NCI-H1930 (cell line): ENCODE measurements at regions not wholly inside any gene's neighbourhood (a gene's known extent, or its start where the extent isn't known, plus 50 kb on each side); places are given as distances from the start of the nearest gene placed in this dataset.

ENCODE experiments used
- DNase-seq, 2 experiments: peaks; one replicate each; lab custom pipeline; 2025; lab: John Stamatoyannopoulos, UW

DNA sequence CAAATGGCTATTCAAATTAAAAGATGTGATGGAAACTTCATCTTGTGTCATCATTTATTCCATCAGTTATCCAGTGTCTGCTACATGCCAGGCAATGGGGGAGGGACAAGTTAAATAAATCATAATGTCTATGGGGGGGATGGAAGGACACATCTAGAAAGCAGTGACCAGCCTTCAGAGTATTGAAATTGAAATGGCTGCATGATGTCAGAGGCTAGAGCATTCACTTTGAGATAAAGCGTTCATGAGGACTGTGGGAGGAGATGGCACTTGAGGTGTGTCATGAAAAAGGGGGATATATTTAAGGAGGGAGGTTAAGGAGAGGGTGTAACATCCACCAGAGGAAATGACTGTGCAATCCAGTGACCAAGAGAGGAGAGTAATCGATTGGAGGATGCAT is 50.6 kb downstream of the SLIT2 start:
- DNase-seq: no peak

DNA sequence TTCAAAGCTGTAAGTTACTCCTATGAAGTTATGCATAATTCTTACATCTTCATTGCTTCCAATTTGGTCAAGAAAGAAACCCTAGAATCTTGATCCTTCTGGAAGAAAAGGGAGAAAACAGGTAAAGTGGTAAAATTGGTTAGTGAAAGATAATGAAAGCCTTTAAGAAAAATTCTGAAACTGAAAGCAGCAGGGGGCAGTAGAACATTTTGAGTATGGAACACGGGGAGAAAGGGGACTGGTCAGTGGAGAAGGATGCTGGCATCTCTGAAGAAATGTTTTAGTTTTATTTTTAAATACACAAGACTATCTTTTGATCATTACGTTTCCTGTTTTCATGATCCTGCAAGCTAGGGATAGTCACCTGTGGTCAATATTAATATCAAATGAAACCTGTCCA is 54.3 kb downstream of the SLIT2 start:
- no peak for DNase-seq

DNA sequence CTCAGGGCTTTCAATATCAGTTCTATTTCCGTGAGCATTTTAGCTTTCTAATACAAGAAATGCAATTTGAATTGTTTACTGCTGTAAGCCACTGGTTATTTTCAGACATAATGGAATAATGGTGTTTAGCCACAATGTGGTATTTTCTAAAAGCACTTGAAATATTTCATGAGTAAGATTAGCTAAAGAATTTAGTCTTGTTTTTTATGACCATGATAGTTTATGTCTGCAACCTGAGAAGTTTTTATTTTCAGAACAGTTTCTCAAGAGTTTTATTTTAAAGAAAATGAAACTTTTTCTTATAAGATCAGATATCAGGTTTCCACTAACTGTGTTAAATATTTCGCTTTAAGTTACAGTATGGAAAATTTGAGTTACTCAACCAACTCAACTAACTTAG is 60.2 kb downstream of the SLIT2 start:
- DNase-seq: no peak

DNA sequence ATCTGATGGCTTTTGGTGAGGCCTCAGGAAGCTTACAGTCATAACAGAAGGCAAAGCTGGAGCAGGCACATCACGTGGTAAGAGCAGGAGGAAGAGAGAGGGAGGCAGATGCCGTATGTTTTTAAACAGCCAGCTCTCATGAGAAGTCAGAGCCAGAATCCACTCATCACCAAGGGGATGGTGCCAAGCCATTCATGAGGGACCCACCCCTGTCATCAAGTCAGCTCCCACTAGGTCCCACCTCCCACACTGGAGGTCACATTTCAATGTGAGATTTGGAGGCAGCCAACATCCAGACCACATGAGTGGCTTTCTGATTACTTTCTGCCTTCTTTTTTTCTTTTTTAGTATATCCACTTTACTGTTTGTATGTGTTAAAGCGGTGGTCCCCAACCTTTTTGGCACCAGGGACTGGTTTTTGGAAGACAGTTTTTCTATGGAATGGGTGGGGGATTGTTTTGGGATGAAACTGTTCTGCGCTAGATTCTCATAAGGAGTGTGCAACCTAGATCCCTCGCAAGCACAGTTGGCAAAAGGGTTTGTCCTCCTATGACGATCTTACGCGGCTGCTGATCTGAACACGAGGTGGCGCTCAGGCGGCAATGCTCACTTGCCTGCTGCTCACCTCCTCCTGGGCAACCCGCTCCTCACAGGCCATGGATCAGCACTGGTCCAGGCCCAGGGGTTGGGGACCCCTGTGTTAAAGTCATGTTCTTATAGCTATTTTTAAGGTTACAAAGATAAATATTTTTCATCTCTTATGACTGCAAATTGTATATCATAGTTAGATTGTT is 61.7 kb downstream of the SLIT2 start:
- no peak for DNase-seq

DNA sequence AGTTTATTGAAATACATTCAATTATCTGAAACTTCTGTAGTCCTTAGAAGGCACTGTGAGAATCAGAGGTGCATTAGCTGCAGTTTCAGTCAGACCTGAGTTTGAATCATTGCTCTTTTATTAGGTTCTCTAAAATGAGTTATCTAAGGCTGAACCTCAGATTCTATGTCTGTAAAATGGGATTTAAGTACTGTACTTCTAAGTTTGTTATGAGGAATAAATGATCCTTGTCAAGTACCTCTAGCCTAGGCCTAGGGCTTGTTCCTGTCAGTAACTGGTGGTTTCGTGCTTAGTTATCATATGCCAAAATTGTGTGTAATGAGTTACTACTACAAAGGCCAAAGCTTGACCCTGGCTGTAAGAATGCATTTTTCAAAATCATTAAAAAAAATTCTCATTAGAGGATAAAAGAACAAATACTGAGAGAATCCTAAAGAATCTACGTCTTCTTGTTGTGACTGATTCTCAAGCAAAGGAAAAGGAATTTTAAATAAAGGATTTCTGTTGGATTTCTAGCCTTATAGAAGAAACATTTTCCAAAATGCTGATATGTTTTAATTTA is 65.8 kb downstream of the SLIT2 start:
- DNase-seq: no peak

DNA sequence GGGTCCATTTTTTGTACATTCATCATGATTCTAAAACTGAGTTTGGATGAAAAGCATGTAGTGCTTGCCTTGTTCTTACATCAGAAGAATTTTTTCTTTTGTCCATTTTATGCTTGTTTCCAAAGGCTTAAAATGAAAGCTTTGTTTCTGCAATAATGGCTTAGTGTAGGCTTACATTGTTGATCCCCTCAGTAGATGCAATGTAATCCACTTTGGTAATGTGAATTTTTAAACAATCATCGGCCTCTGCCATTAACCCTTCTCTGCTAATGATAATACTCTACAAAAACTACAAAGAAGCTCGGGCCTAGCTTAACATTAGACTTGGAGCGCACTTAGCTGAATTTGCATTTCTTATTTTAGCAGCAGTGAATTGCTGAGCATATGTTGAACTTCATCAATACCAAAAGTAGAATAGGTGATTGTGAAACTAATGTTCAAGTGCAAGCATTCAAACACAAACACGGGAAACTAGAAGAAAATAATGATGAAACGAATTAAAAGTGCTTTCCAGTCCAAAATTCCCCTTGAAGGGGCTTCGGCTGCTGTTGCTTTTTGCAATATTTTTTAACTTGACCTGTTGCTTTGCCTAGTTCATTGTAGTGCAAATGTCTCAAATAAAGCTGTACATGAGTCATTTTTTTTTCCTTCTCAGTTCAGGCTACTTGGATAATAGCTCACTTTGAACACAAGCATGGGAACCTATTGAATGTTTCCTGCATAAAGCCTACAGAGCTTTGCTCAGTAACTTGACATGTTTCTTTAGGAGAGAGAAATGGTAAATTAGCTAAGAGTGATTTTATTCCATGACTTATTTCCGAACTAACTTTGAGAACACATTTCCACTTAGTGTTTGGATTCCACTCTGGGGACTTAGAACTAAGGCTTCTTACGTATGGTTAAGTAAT is 66.5 kb downstream of the SLIT2 start:
- peak in 1 of 2 experiments; percentile 16 for DNase-seq

DNA sequence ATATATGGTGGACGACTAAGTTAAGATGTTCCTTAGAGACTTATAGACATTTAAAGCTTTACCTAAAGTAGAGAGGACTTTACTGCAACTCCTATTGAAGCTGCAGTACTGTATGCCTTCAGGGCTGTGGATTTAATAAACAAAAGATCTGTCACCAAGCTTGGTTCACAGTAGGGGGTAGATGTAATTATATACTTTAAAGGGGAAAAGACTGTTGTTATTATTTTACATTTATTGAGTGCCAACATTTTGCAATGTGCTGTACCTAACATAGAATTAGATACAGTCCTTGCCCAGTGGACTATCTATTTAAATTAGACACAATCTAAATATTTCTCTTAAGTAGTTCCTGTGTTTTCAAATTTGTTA is 67.2 kb downstream of the SLIT2 start:
- peak; percentile 4 to 53 for DNase-seq

DNA sequence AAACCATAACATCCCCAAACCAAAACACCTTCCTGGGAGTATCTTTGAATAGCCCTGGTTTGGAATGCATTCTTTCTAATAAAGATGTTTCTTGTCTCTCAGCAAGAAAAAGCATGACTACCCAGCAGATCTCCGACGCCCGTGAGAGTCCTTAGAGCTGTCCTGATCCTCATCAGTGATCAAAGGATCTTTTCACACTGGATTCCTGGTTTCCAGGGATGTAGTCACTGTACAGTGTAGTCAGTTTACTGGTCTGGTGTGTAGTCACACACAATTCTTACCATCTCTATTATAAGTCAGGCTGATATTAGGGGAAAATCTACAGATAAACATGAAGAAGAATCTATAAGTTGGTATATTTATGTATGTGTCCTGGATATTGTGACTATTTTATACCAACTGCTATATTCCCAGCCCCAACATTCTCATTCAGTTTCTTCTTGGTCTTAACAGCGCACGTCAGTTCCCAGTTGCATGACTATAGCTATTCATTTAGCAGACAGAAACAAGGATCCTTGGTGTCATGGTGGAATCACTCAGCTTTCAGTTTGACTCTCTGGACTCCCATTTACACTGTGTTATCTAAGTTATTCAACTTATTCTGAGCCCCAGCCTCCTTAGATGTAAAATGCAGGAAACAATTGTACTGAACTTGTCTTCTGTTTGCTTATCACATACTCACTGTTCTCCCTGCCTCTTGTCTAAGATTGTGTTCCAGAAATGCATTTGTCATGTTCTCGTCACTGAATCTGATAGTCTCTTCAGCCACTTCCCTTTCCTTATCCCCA is 68.3 kb downstream of the SLIT2 start:
- DNase-seq: no peak

DNA sequence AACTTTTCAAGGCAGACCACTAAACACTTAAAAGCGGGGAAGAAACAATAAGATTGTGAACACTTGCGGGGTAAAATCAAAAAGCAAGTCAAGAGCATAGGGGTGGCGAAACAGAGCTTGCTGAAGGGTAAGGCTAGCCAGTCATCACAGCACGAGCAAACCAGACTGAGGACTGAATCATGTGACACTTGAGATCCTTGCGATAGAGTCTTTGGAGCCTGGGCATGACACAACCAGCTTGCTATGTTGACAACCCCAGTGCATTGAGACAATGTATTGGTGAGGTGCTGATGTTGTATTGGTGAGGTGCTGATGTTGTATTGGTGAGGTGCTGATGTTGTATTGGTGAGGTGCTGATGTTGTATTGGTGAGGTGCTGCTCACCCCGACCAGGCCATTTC is 72.3 kb downstream of the SLIT2 start:
- no peak for DNase-seq

DNA sequence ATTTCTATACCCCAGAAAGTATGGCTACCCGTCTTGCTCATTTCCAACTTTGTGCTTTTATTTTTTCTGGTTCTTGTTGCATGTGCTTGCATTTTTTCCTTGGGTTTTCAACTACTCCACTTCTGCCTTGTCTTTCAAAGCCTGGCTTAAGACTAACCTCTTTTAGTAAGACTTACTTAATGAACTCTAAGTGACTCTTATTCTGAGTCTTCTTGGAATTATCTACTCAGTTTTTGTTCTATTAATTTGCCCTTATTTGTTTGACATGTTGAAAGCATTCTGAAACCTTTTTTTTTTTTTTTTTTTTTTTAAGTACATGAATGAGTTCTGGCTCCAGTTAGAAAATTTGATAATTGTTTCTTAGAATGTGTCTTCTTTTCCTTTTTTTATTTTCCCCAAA is 74.8 kb downstream of the SLIT2 start:
- no peak for DNase-seq

DNA sequence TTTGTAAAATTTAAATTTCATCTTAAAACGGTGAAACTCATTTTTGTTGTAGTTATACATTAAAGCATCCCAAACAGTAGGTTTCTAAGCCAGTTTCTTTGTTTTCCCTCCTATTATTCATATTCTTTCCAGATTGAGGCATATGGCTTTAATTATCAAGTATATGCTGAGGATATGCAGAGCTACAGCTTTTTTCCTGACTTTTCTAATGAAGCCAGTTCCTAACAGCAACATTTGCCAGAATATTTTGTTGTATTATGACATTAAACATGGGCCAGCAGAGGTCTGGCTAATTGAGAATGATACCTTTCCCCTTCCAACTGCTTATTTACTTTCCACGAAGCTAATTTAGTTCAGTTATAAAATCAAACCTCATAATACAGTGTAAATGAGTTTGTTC is 75.3 kb downstream of the SLIT2 start:
- no peak for DNase-seq

DNA sequence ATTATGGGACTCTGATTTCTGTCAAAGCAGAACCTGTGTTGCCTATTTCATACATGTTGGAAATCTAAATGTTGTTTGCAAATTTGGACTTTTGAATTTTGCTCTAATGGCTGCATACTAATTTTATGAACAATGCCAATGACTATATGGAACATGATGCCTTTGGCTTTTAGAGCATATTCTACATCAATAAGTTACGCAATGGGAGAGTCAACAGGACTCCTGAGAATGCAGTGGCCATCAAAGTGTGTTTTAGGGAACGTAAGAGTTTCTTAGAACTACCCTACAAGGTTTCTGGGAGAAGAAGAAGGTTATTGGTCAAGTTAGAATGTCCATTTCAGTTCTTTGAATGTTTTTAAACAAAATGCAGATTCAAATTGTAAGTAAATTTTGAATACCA is 76.1 kb downstream of the SLIT2 start:
- DNase-seq: no peak

DNA sequence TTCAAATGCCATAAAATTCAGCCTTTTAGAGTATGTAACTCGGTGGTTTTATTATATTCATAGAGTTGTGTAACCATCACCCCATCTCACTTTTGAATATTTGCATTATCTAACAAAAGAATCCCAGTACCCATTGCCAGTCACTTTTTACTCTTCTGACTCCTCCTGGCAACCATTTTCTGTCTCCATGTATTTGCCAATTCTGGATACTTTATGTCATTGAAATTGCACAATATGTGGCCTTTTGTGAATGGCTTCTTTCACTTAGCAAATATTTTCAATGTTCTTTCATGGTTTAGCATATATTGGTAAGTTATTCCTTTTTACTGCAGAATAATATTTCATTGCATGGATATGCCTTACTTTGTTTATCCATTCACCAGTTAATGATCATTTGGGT is 79.9 kb downstream of the SLIT2 start:
- no peak for DNase-seq

DNA sequence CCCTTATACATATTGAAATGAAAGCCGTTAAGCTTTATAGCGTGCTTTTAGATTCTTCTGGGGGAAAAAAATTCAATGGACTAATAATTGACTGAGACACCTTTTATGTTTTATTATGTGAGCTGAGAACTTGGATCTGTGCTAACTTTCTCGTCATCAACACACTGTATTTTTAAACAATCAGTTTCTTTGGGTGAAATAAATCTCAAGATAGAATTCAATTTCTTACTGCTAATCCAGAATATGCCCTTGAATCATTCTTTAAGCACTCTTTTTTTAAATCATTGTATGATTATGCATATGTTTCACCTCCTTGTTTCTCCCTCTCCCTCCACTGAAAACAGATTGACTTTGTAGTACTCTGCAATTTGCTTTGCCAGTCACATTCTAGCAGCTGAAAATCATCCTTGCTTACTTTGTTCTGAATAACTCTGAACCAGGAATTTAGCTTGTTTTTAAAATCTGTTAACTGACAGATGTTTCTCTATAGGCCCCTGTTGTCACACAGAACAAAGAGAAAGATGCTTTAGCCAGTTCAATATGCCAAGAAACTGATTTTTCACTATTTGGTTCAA is 81.5 kb downstream of the SLIT2 start:
- DNase-seq: no peak

DNA sequence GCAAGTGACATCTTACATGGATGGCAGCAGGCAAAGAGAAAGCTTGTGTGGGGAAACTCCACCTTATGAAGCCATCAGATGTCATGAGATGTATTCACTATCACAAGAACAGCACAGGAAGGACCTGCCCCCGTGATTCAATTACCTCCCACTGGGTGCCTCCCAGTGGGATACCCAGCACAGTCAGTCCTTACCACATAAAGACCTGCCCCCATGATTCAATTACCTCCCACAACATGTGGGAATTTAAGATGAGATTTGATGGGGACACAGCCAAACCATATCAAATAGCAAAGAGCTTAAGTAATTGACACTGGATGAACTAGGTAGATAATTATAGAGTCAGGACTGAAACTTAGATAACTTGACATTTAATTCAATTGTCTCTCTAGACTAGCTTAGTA is 85.6 kb downstream of the SLIT2 start:
- DNase-seq: no peak

DNA sequence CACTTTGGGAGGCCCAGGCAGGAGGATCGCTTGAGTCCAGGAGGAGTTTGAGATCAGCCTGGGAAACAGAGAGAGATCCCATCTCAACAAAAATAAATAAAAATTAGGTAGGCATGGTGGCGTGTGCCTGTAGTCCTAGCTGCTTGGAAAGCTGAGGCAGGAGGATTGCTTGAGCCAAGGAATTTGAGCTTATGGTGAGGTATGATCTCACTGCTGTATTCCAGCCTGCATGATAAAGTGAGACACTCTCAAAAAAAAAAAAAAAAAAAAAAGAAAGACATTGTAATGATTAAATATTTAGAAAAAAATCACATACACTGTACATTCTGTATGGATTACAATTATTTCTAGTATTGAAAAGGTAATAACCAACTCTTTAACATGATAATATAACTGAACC is 87.1 kb downstream of the SLIT2 start:
- no peak for DNase-seq

DNA sequence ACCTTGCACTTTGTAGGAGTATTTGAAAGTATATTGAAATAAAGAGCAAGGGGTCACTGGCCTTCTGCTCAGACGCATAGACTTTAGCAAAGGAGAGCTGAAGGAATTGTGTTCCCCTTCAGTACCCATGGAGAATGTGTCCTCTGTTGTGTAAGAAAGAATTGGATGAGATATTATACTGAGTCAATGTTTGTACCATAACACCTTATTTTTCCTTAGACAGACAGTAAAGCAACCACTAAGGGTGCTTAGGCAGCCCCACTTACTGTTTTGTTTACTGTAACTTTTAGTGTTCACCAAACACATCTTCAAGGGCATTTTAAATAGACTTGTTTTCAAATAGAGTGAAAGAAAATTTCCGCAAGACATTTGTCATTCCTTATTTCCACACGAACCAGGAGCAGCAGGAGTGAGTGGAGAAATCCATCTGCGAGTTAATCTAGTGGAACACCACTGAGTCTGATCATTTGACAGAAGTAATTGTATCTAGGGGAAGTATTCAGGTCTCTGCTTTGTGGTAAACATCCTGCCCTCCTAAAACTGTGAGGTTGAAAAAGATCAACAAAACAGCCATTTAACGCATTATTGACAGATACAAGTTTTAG is 89.5 kb downstream of the SLIT2 start:
- no peak for DNase-seq

DNA sequence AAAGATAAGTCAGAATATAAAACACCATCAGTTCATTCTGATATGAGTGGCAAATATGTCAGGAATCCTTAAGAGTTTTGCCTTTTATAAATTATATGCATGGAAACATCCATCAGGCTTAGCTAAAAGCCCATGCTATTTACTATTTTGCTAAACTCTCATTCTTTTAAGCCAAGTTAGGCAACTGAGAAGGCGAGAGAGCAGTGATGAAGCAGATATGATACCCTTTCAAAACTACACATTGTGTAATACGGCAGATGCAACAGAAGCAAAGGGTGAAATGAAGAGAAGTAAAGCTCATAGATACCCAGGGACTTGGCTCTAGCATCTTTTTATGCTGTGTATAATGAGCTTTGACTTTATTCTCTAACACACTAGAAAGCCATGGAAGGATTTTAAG is 95.8 kb downstream of the SLIT2 start:
- no peak for DNase-seq

DNA sequence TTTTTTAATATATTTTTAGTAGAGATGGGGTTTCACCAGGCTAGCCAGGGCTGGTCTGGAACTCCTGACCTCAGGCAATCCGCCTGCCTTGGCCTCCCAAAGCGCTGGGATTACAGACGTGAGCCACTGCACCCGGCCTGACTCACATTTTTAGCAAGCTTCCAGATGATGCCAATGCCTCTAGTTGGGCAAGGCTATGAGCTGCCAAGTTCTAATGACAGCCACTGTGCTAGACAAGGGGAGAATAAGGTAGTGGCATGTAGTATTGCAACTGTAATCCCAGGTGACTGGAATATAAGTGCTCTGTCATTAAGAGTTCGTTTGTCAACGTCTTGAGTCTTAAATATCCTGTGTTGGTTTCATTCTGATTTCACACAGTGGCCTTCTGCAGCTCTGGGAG is 96.7 kb downstream of the SLIT2 start:
- no peak for DNase-seq

DNA sequence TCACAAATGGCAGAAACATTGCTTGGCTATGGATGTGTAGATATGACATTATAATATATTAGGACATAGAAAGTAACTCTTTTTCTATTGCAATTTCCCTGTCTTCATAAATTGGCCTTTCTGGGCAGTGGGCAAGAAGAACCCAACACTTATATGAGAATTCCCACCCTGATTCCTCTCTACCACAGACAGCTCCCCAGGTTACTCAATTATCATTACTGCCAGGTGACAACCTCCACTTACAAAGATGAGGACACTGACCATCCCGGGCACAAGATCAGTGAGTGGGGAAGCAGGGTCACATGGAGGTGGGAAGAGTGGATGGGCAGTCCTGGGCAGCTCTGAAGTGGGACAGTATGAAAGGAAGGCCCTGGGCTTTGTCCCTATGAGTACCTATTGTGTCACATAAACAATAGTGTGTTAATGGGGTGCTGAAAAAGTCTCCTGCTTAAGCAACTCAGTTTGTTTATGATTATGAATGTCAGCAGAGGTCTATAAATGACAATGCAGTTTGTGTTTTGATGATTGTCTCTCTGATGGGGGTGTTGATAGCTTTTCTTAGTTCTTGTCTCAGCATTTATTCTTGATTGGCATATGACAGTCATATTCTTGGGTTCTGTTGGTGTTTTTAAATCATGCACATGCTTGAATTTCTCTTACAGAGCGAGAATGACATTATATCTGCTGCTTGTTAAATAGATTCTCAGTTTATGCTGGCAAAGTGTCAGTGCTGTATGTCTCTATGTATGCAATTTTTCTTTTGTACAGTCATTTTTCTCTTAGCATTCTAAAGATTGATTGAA is 99.9 kb downstream of the SLIT2 start:
- DNase-seq: no peak

DNA sequence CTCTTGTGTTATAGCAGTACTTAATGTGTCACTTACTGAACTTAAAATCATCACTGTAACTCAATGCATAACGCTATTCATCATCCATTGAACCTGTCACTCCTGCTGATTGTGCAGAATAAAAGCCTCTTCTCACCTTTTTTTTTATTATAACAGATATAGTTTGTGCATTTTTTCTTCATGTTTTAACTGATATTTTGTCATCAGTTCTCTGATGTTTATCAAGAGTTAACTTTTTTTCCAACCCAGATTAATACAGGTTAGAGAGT is 100.4 kb downstream of the SLIT2 start:
- DNase-seq: no peak
